GM18519 (cell line): ENCODE measurements at regions not wholly inside any gene's neighbourhood (a gene's known extent, or its start where the extent isn't known, plus 50 kb on each side); places are given as distances from the start of the nearest gene placed in this dataset.

Source experiments
- ATAC-seq: cut with Tn5 transposase; IDR thresholded peaks from one replicate; pipeline ENCODE4 v1.9.1; 2021; ENCODE audit warnings: mild to moderate bottlenecking, moderate library complexity; ENCODE audit not compliant: unreplicated experiment, low FRiP score

- no peak for ATAC-seq
Observed at GRCh38 chr11:22508665-22509064, 117.0 kb downstream of the FANCF start.

GRCh38 chr11:22497474-22497873, 128.1 kb downstream of the FANCF start:
- no peak for ATAC-seq

- no peak for ATAC-seq
Observed at GRCh38 chr11:22491555-22492225, 133.9 kb downstream of the FANCF start.

- ATAC-seq, result no peak
Observed at GRCh38 chr11:22479971-22480720, 142.0 kb downstream of the SLC17A6 start.

GRCh38 chr11:22479208-22479607, 141.0 kb downstream of the SLC17A6 start:
- ATAC-seq, result no peak

- ATAC-seq, result no peak
Observed at GRCh38 chr11:22478169-22478568, 140.0 kb downstream of the SLC17A6 start.

- ATAC-seq, result no peak
Observed at GRCh38 chr11:22477312-22477711, 139.1 kb downstream of the SLC17A6 start.

GRCh38 chr11:22476589-22476988, 138.4 kb downstream of the SLC17A6 start:
- ATAC-seq, result no peak

GRCh38 chr11:22474616-22475015, 136.4 kb downstream of the SLC17A6 start:
- no peak for ATAC-seq

GRCh38 chr11:22473586-22473985, 135.4 kb downstream of the SLC17A6 start:
- no peak for ATAC-seq

- ATAC-seq, result no peak
Observed at GRCh38 chr11:22472306-22472705, 134.1 kb downstream of the SLC17A6 start.

- no peak for ATAC-seq
Observed at GRCh38 chr11:22471385-22471784, 133.2 kb downstream of the SLC17A6 start.

GRCh38 chr11:22467741-22468140, 129.6 kb downstream of the SLC17A6 start:
- no peak for ATAC-seq

- no peak for ATAC-seq
Observed at GRCh38 chr11:22467248-22467647, 129.1 kb downstream of the SLC17A6 start.

GRCh38 chr11:22466809-22467208, 128.6 kb downstream of the SLC17A6 start:
- no peak for ATAC-seq

- ATAC-seq, result no peak
Observed at GRCh38 chr11:22466351-22466750, 128.2 kb downstream of the SLC17A6 start.

- no peak for ATAC-seq
Observed at GRCh38 chr11:22465620-22466019, 127.4 kb downstream of the SLC17A6 start.

GRCh38 chr11:22461626-22462025, 123.4 kb downstream of the SLC17A6 start:
- no peak for ATAC-seq

- no peak for ATAC-seq
Observed at GRCh38 chr11:22460181-22460580, 122.0 kb downstream of the SLC17A6 start.

GRCh38 chr11:22459048-22459447, 120.9 kb downstream of the SLC17A6 start:
- no peak for ATAC-seq

GRCh38 chr11:22458161-22458560, 120.0 kb downstream of the SLC17A6 start:
- ATAC-seq, result no peak
